Kidney capillary endothelial cell (primary cell): ENCODE measurements at regions not wholly inside any gene's neighbourhood (a gene's known extent, or its start where the extent isn't known, plus 50 kb on each side); places are given as distances from the start of the nearest gene placed in this dataset.
A peak's percentile ranks its signal among the peaks of the same experiment; 100 is the strongest.
"Not testable (repeated sequence)": the region's sequence is repeated elsewhere in the genome, so short reads cannot be mapped to it uniquely, and the experiment has no call there.

Experiments
- DNase-seq: peaks from one replicate; pipeline ENCODE4 v3.0.0-alpha.2; 2018; ENCODE audit warnings: low spot score

DNA sequence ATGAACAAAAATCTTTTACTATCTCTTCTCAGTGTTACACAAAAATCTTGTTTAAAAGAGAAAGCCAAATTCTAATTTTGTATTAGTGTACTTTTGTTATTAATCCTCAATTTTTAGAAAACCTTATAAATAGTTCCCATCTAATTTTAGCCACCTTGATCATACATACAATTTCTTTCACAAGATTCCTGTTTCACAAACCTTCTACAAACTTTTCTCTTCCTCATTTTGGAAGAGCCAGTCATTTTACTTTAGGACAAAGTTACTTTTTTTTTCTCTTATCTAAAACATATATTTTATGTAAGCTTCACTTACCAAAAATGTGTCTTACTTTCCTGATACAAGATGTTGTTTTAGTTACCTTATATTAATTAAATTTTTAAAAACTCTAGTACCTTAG is 161.3 kb downstream of the YIPF5 start:
- no peak for DNase-seq

DNA sequence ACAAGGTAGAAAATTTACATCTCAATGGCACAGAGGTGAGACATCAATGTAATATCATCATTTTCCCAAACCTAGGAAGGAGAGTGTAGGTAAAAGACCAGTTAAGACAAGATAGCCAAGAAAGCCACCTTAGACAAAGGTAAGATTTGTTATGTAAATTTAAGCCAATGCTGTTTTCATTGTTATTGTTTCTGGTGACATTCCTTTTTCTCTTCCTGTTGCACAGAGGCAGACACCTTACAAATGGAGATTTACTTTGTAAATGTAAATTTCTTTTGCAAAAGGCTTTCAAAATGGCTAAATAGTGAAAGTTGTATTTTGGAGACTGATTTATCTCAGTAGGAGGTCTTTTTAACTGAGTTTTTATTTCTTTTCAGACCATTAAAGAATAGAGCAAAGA is 159.1 kb downstream of the YIPF5 start:
- DNase-seq, result no peak

GRCh38 chr5:144013816-144014215 is 156.6 kb downstream of the YIPF5 start:
- no peak for DNase-seq

- no peak for DNase-seq
Observed at GRCh38 chr5:144015961-144016360, 154.5 kb downstream of the YIPF5 start.

DNA sequence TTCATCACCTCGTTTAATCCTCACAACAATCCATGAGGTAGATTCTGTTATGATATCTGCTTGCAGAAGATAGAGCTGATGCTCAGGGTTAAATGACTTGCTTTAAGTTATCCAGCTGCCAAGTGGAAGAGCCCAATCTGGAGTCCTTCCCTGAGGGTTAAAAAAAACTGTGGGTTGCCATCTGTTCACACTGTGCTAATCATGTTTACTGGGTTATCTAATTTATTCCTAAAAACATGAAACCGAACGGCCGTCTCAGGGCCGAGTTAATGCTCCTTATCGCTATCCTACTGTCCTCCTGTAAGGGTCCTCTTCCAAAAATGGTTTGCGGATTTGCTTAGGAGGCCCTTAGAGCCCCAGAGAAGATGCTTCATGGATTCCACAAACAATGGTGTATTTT is 153.3 kb downstream of the YIPF5 start:
- no peak for DNase-seq

GRCh38 chr5:144017631-144018030 is 152.8 kb downstream of the YIPF5 start:
- no peak for DNase-seq

GRCh38 chr5:144024090-144024489 is 146.4 kb downstream of the YIPF5 start:
- DNase-seq, result no peak

- no peak for DNase-seq
Observed at GRCh38 chr5:144024545-144024944, 145.9 kb downstream of the YIPF5 start.

DNA sequence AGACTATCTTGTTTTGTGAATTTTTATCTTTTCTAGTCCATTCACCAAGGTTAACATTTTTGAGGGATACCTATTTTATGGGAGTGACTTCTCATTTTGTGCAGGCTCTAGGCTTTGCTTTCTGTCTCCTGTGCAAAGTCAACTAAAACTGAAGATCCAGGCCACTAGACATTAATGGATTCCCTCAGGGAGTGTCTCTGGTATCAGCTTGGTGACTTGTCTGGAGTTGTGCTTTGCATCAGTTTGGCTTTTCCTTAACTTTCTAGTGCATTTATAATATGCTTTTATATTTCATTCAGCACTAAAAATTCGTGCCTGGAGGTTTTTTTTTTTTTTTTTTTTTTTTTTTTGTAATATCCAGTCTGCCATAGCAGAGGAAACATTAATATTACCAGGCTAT is 144.2 kb downstream of the YIPF5 start:
- DNase-seq, result no peak

DNA sequence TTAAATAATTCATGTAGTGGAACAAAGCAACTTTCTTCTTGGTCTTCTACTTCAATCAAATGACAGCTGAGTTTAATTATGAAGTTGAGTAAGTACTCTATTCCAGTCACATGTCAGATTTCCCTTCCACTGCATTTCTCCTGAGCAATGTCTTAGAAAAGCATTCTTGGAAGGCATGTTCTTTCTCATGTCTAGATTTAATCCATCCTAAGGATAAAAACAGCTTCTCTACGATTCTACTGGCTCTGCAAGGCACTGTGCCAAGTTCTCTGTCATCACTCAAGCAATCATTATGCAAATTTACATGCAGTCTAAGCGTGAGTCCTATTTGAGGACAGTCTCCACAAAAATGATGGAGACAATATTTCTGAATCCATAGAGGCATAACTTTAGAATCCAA is 142.4 kb downstream of the YIPF5 start:
- no peak for DNase-seq

DNA sequence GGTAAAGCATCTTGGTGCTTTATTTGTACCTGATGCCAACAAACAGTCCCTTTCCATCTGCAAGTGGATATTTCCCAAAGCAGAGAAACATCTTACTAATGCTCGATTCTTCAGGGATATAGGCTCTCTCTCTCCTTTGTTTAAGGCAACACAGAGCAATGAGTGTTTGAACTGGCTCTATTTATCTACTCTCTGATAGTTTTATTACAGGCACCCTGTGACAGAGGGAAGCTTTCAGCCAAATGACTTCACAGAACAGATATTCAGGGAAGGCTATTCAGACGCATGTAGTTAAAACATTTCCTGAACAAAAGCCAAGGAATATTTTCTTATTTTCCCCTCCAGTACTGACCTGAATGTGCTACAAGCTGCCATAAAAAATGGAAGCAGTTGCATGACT is 141.8 kb downstream of the YIPF5 start:
- no peak for DNase-seq

DNA sequence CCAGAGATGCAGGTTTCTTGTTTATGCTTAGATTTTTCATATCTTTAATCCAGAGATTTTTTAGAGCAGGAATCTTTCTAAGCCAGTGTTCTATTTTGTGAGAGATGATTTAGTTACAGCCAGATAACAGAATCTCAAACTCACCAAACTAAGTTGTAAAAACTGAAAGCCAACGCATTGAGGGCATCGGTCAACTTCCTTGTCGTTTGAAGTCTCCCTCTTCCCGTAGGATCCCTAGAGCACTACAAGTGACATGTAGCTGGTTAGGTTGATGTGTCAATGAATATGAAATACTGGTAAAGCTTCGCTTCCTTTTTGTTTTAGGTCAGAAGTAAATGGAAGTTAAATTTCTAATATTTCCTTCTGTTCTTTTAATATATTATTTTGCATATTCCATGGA is 139.6 kb downstream of the YIPF5 start:
- DNase-seq, result no peak

- no peak for DNase-seq
Observed at GRCh38 chr5:144032375-144032774, 138.1 kb downstream of the YIPF5 start.

DNA sequence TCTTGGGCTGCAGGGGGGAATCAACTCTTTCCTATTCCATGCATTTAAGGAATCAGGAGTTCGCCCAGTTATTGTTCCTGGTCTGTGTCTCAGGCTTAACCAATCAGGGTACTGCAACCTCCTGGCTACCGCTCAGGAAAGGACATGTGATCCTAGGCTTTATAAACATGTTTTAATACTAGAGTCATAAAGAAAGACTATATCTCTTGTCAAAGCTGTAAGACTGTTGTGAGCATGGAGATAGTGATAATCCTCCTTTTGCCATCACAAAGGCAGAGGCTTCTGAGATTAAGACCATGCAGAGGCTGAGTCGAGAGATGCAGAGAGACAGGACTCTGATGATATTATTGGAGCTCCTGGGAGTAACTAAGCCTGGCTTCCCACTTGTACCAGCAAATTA is 137.0 kb downstream of the YIPF5 start:
- DNase-seq, result no peak

GRCh38 chr5:144035046-144035740 is 135.3 kb downstream of the YIPF5 start:
- no peak for DNase-seq

- DNase-seq, result no peak
Observed at GRCh38 chr5:144036476-144036875, 134.0 kb downstream of the YIPF5 start.

- no peak for DNase-seq
Observed at GRCh38 chr5:144040615-144041305, 129.7 kb downstream of the YIPF5 start.

DNA sequence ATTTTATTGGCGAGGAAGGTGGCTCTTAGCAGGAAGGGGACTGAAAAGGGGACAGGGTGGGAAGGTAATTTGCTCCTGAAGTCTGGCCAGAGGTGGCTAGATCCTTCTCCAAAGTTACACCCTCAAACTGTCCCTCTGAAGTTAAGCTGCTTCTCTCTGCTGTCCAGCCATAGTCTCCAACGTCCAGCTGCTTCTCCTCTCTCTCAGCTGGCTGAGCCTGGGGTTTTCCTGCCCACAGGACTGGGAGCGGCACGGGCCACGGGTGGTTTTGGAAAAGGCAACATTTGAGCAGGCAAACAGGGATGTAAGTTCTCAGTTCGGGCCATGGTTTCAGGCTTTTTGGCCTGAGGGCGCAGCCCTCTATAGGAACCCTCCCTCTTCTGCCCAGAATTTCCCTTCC is 128.3 kb downstream of the YIPF5 start:
- DNase-seq, result no peak

DNA sequence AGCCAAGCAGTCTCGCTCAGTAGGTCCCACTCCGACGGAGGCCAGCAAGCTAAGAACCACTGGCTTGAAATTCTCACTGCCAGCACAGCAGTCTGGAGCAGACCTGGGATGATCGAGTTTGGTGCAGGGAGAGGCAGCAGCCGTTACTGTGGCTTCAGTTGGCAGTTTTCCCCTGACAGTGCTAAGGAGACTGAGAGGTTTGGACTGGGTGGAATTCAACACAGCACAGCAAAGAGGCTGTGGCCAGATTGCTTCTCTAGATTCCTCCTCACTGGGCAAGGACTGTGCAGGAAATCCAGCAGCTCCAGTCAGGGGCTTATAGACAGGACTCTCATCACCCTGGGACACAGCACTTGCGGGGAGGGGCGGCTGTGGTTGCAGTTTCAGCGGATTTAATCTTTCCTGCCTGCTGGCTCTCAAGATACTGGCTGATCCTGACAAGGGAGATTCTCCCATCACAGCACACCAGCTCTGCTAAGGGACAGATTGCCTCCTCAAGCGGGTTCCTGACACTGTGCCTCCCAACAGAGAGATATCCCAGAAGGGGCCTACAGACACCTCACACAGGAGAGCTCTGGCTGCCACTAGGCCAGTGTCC is 122.1 kb downstream of the YIPF5 start:
- no peak for DNase-seq

DNA sequence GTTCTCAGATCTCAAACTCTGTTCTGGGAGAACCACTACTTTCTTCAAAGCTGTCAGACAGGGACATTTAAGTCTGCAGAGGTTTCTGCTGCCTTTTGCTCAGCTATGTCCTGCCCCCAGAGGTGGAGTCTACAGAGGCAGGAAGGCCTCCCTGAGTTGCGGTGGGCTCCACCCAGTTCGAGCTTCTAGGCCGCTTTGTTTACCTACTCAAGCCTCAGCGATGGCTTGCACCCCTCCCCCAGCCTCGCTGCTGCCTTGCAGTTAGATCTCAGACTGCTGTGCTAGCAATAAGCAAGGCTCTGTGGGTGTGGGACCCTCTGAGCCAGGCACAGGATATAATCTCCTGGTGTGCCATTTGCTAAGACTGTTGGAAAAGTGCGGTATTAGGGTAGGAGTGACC is 115.1 kb downstream of the YIPF5 start:
- DNase-seq, result not testable (repeated sequence)

- DNase-seq, result not testable (repeated sequence)
Observed at GRCh38 chr5:144060091-144060490, 110.4 kb downstream of the YIPF5 start.

DNA sequence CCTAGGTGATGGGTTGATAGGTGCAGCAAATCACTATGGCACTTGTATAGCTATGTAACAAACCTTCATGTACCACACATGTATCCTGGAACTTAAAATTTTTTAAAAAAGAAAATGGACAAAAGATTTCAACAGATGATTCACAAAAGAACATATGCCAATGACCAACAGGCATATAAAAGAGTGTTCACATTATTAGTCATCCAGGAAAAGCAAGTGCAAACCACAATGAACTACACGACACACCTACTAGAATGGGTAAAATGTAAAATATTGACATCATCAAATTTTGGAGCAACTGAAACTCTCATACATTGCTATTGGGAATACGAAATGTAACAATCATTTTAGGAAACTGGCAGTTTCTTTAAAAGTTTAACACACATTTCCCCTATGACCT is 109.9 kb downstream of the YIPF5 start:
- DNase-seq, result no peak

GRCh38 chr5:144065786-144066185 is 104.7 kb downstream of the YIPF5 start:
- DNase-seq, result no peak

DNA sequence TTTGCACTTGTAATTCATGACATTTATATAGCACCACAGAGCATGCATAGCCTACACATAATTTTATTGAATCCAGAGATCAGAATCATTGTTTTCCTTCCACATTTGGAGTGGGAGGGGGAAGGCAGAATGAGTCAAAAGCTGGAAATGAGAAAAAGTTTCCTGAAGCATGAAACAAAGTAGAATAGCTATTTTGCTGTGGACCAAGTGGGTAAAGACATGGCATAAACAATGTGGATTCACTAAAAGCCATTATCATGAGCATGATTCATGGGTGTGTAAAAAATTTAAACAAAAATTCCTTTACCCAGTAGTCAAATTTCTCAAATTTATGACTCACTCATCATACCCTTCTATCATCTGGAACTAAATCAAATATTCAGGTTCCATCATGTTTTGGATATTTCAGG is 97.9 kb downstream of the YIPF5 start:
- DNase-seq, result peak; percentile 38
